Panc1 (cell line): ENCODE measurements at regions not wholly inside any gene's neighbourhood (a gene's known extent, or its start where the extent isn't known, plus 50 kb on each side); places are given as distances from the start of the nearest gene placed in this dataset.

Source experiments
- CTCF ChIP-seq: fragments of 450-650 bp; IDR thresholded peaks from 2 replicates; pipeline ENCODE4 v1.5.1; 2017; ENCODE audit warnings: mild to moderate bottlenecking
- POLR2AphosphoS5 ChIP-seq: IDR thresholded peaks from 2 replicates; pipeline ENCODE4 v1.6.1; 2012; ENCODE audit warnings: mild to moderate bottlenecking, low read depth, low read length, moderate library complexity
- REST ChIP-seq, 2 experiments: IDR thresholded peaks; 2 replicates each; pipeline ENCODE4 v1.6.1; 2011 to 2012; ENCODE audit warnings: low read depth in 2 of 2, control low read depth in 1 of 2, low read length in 1 of 2, mild to moderate bottlenecking in 1 of 2, moderate library complexity in 1 of 2; ENCODE audit not compliant: insufficient read depth in 1 of 2
- SIN3A ChIP-seq: IDR thresholded peaks from 2 replicates; pipeline ENCODE4 v1.6.1; 2012; ENCODE audit warnings: low read depth, mild to moderate bottlenecking, low read length, moderate library complexity, borderline replicate concordance; ENCODE audit not compliant: insufficient read depth
- TCF7L2 ChIP-seq: IDR thresholded peaks from 2 replicates; pipeline ENCODE4 v1.6.1; 2011; ENCODE audit warnings: mild to moderate bottlenecking, low read depth, low read length, inconsistent platforms

- TF ChIP-seq CTCF (no peak), POLR2AphosphoS5 (no peak), REST (IDR thresholded peaks at IDR 0.05; ENCODE audit: insufficient read depth in 1 of 2, low read depth in 2 of 2, low read length in 1 of 2) (no peak), SIN3A (no peak), TCF7L2 (no peak)
Observed at GRCh38 chrX:79287724-79288123, 79.4 kb downstream of the ITM2A start.
